ENCODE measurements at regions not wholly inside any gene's neighbourhood (a gene's known extent, or its start where the extent isn't known, plus 50 kb on each side); places are given as distances from the start of the nearest gene placed in this dataset.

DNA sequence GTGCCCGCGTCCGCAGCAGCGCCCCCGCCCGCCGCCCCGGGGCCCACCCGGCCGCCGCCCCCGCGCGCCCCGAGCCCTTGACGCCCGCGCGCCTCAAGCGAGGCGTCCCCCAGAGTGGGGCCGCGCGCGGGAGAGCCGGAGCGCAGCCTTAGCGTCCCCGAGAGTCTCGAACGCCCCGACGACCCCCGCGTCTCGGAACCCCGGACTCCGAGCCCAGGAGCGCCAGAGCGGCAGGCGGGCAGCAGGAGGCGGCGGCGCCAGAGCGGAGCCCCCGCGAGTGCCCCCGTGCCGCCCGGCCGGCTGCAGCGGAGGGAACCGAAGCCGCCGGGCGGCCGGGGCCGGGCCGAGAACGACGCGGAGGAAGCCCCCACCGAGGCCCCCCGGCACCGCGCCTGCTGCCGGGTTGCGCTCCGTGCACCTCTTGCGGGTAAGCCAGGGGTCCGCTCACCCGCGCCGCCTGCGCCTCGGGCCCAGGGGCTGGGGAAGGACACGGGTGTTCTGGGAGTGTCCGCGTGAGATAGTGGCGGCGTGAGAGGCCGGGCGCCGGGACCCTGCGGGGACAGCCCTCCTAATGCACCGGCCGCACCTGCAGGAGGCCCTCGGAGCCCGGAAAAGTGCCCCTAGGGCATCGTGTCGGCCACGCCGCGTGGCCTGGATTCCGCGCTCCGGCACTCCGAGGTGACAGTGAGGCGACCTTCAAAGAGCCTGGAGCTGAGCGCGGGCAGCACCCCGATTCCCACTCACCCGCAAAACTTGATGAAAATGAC lies 52.0 kb upstream of the ULK4 start:
- DNase-seq (ENCODE audit: low spot score in 2 of 2) (peak in 1 of 2 donors; percentile 37), FAIRE-seq (no peak)

GRCh38 chr3:42012935-42013690 lies 51.2 kb upstream of the ULK4 start:
- DNase-seq (ENCODE audit: low spot score in 2 of 2) (peak; percentile 90), FAIRE-seq (no peak)

- FAIRE-seq (no peak), DNase-seq (ENCODE audit: low spot score in 2 of 2) (no peak)
Measured at GRCh38 chr3:42012383-42012934, 50.6 kb upstream of the ULK4 start.
